Kidney (tissue), 13 donors: ENCODE measurements at regions not wholly inside any gene's neighbourhood (a gene's known extent, or its start where the extent isn't known, plus 50 kb on each side); places are given as distances from the start of the nearest gene placed in this dataset.

Experiments used
- DNase-seq, 5 donors: peaks; one replicate each; pipeline ENCODE4 v3.0.0-alpha.2; 2013 to 2020
- FAIRE-seq: peaks from 2 replicates; lab custom pipeline; 2012; peaks lifted over from hg19 to GRCh38; lab: Jason Lieb, UNC
- H3K27ac ChIP-seq, 2 donors: one replicate each; pipeline ENCODE4 v1.7.0; 2013; ENCODE audit warnings: low read depth in 2 of 2, low read length in 2 of 2, inconsistent platforms in 1 of 2
- H3K27me3 ChIP-seq: one replicate; pipeline ENCODE4 v1.7.1; 2013; ENCODE audit warnings: low read length, inconsistent platforms; ENCODE audit not compliant: control insufficient read depth, insufficient read depth
- H3K36me3 ChIP-seq, 3 donors: one replicate each; pipeline versions ENCODE4 v1.7.0 to v1.7.1; 2013; ENCODE audit warnings: low read length in 3 of 3, control low read depth in 1 of 3, inconsistent platforms in 1 of 3; ENCODE audit not compliant: insufficient read depth in 3 of 3, control insufficient read depth in 2 of 3
- H3K4me1 ChIP-seq, 3 donors: one replicate each; pipeline versions ENCODE4 v1.7.0 to v1.7.1; 2013; ENCODE audit warnings: low read length in 3 of 3, inconsistent platforms in 1 of 3, low read depth in 1 of 3; ENCODE audit not compliant: control insufficient read depth in 2 of 3, insufficient read depth in 2 of 3
- H3K4me3 ChIP-seq, 3 donors: one replicate each; pipeline versions ENCODE4 v1.7.0 to v1.8.1; 2013; ENCODE audit warnings: low read length in 3 of 3, control low read depth in 1 of 3, inconsistent platforms in 1 of 3
- H3K9ac ChIP-seq, 3 donors: one replicate each; pipeline versions ENCODE4 v1.7.0 to v1.7.1; 2013; ENCODE audit warnings: low read length in 3 of 3, control low read depth in 1 of 3, inconsistent platforms in 1 of 3
- H3K9me3 ChIP-seq, 3 donors: one replicate each; pipeline versions ENCODE4 v1.7.0 to v1.7.1; 2013; ENCODE audit warnings: low read length in 3 of 3, control low read depth in 1 of 3, inconsistent platforms in 1 of 3; ENCODE audit not compliant: control insufficient read depth in 2 of 3, insufficient read depth in 1 of 3
- intact Hi-C: fragments of 100-400 bp; cut with DNase I; formaldehyde crosslinking; loops from one replicate; pipeline ENCODE4 v1.11.1; 2022
- TF ChIP-seq, protein P1 (sequence below): IDR thresholded peaks from 3 replicates; pipeline ENCODE4 v1.5.1; 2012; ENCODE audit warnings: mild to moderate bottlenecking, moderate library complexity, borderline replicate concordance; ENCODE audit not compliant: insufficient read depth; ENCODE audit errors: extremely low read depth
- donor health status: control.
- donor health status: control.
- donor health status: control.
- donor health status: control.
- donor health status: control.
- donor health status: DM: yes; HTN: yes; CAD: no.
- donor health status: Normal renal cell carcinoma (clear cell type).

GRCh38 chrX:39514801-39515200 lies 583.0 kb downstream of the BCOR start:
- H3K9ac ChIP-seq = no peak overlapping the region
- DNase-seq (peak in 2 of 5 donors; percentile 43 to 70), FAIRE-seq (no peak)
- TF ChIP-seq, protein P1, sequence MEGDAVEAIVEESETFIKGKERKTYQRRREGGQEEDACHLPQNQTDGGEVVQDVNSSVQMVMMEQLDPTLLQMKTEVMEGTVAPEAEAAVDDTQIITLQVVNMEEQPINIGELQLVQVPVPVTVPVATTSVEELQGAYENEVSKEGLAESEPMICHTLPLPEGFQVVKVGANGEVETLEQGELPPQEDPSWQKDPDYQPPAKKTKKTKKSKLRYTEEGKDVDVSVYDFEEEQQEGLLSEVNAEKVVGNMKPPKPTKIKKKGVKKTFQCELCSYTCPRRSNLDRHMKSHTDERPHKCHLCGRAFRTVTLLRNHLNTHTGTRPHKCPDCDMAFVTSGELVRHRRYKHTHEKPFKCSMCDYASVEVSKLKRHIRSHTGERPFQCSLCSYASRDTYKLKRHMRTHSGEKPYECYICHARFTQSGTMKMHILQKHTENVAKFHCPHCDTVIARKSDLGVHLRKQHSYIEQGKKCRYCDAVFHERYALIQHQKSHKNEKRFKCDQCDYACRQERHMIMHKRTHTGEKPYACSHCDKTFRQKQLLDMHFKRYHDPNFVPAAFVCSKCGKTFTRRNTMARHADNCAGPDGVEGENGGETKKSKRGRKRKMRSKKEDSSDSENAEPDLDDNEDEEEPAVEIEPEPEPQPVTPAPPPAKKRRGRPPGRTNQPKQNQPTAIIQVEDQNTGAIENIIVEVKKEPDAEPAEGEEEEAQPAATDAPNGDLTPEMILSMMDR = no peak
- H3K27ac ChIP-seq = no peak overlapping the region
- intact Hi-C loops = no loop called here
- H3K9me3 ChIP-seq = peaks cover 0 to under 1% (median 0%) of the 10 kb centered on the region in 3 donors
- no peaks in the 10 kb centered on the region for H3K4me1 ChIP-seq
- H3K4me3 ChIP-seq = no peak overlapping the region
- no peaks in the 10 kb centered on the region for H3K36me3 ChIP-seq
- no peaks in the 10 kb centered on the region for H3K27me3 ChIP-seq

GRCh38 chrX:39516427-39516841 lies 581.3 kb downstream of the BCOR start:
- intact Hi-C loops = no loop called here
- Histone ChIP-seq H3K9ac (no peak overlapping the region), H3K9me3 (no peaks in the 10 kb centered on the region), H3K27ac (no peak overlapping the region), H3K36me3 (no peaks in the 10 kb centered on the region), H3K27me3 (no peaks in the 10 kb centered on the region), H3K4me1 (no peaks in the 10 kb centered on the region), H3K4me3 (no peak overlapping the region)
- no peak for FAIRE-seq
- TF ChIP-seq, protein P1 = no peak
- DNase-seq = no peak

DNA sequence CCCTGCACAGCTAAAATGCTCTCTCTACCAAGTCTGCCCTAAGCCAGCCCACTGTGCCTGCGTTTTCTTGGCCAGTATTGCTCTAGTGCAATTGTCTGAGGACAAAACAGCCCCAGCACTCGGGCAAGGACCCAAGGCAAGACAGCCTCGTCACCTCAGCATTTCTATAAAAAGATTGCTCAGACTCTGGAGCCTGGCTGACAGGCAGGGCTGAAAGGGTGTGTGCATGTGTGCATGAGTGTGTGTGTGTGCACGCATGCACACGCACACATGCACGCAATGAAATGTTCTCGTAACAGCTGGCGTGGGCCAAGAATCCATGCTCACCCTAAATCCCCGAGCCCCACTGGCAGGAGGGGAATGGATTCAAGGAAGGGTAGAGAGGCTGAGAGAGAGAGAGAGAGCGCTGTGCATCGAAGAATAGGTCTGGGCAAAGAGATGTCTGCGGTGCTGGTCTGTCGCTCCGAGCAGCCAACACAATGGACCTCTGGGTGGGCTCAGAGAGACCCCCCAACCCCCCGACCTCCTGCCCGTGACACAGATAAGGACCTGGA lies 579.2 kb downstream of the BCOR start:
- no peak overlapping the region for H3K4me3 ChIP-seq
- H3K9ac ChIP-seq = no peak overlapping the region
- no peak for DNase-seq
- no peaks in the 10 kb centered on the region for H3K36me3 ChIP-seq
- no peaks in the 10 kb centered on the region for H3K9me3 ChIP-seq
- no peak overlapping the region for H3K27ac ChIP-seq
- no peaks in the 10 kb centered on the region for H3K4me1 ChIP-seq
- intact Hi-C loops = no loop called here
- H3K27me3 ChIP-seq = no peaks in the 10 kb centered on the region
- TF ChIP-seq, protein P1 = no peak
- FAIRE-seq = no peak

- Histone ChIP-seq H3K9me3 (no peaks in the 10 kb centered on the region), H3K36me3 (no peaks in the 10 kb centered on the region), H3K27ac (no peak overlapping the region), H3K4me3 (no peak overlapping the region), H3K4me1 (no peaks in the 10 kb centered on the region), H3K9ac (no peak overlapping the region), H3K27me3 (no peaks in the 10 kb centered on the region)
- peak in 3 of 5 donors; percentile 17 to 79 (median 38) for DNase-seq
- FAIRE-seq = no peak
- intact Hi-C loops = no loop called here
- TF ChIP-seq, protein P1 = no peak
Measured at GRCh38 chrX:39519030-39519488, 578.7 kb downstream of the BCOR start.
